GM21367 (cell line): ENCODE measurements at regions not wholly inside any gene's neighbourhood (a gene's known extent, or its start where the extent isn't known, plus 50 kb on each side); places are given as distances from the start of the nearest gene placed in this dataset.
A peak's percentile ranks its signal among the peaks of the same experiment; 100 is the strongest.
"Not testable (repeated sequence)": the region's sequence is repeated elsewhere in the genome, so short reads cannot be mapped to it uniquely, and the experiment has no call there.

Experiments used
- ATAC-seq: cut with Tn5 transposase; IDR thresholded peaks from one replicate; pipeline ENCODE4 v1.9.1; 2021; ENCODE audit not compliant: unreplicated experiment

DNA sequence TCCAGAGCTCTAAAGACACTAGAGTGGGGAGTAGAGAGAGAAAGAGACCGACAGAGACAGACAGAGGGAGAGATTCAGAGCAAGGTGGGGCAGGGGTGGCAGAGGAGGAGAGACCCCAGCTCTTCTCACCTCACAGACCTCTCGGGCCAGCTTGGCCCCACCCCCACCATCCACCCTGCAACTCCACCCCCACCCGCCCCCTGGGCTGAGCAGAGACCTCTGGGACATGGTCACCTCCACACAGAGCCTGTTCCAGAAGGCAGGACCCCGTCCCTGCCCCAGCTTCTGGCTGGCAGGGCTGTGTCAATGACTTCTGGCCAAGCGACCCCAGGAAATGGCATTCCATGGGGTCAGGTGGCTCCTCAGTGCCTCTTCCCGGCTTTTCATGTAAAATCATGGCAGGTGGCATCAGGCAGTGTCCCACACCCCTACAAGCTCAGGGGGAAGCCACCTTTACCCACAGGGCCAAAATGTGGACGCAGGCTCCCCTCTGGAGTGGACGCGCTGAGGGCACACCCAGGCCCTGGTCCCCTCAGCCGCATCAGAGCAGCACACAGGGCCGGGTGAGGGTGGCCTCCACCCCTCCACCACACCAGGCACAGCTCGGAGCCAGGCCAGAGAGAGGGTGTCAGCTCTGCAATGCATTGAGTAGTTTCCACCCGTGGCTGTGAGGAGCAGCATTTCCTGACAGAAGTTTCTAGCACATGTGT lies 131.2 kb upstream of the LPCAT1 start:
- ATAC-seq, result no peak

- peak; percentile 85 for ATAC-seq
Observed at GRCh38 chr5:1653698-1654651, 130.2 kb upstream of the LPCAT1 start.

GRCh38 chr5:1652873-1653697 lies 129.3 kb upstream of the LPCAT1 start:
- ATAC-seq, result no peak

- no peak for ATAC-seq
Observed at GRCh38 chr5:1651971-1652872, 128.5 kb upstream of the LPCAT1 start.

GRCh38 chr5:1651250-1651649 lies 127.5 kb upstream of the LPCAT1 start:
- no peak for ATAC-seq

DNA sequence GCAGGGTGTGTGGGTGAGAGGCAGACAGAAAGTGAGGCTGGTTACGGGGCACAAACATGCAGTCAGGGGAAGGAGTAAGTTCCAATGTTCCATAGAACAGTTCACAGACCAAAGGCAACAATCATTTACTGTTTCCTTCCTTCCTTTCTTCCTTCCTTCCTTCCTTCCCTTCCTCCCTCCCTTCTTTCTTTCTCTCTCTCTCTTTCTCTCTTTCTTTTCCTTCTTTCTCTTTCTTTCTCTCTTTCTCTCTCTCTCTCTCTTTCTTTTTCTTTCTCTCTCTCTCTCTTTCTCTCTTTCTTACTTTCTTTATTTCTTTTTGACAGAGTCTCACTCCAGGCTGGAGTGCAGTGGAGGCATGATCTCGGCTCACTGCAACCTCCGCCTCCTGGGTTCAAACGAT lies 125.8 kb upstream of the LPCAT1 start:
- no peak for ATAC-seq

- no peak for ATAC-seq
Observed at GRCh38 chr5:1648806-1649205, 125.0 kb upstream of the LPCAT1 start.

DNA sequence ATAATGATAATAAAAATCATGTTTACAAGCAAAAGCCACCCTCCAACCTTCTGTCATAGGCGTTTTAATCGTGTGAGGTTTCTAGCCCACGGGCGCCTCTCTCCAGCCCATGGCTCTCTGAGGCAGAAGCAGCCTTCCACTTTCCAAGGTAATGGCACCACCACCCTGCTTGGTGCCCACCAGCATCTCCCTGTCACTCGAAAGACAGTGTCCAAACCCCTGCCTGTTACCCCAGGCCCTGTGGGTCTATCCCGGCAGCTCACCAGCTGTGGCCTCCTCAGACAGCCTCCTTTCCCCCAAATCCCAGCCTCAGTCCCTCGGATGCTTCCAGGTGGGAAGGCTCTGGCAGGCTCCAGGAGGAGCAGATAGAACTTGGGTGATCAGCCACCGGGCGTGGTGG lies 123.8 kb upstream of the LPCAT1 start:
- ATAC-seq, result no peak

GRCh38 chr5:1644810-1645571 lies 121.2 kb upstream of the LPCAT1 start:
- peak; percentile 82 for ATAC-seq

GRCh38 chr5:1644393-1644809 lies 120.6 kb upstream of the LPCAT1 start:
- ATAC-seq, result not testable (repeated sequence)

GRCh38 chr5:1643651-1644392 lies 120.1 kb upstream of the LPCAT1 start:
- no peak for ATAC-seq

- no peak for ATAC-seq
Observed at GRCh38 chr5:1642621-1643061, 118.9 kb upstream of the LPCAT1 start.

GRCh38 chr5:1642221-1642620 lies 118.5 kb upstream of the LPCAT1 start:
- ATAC-seq, result no peak

GRCh38 chr5:1641560-1642166 lies 117.9 kb upstream of the LPCAT1 start:
- peak; percentile 69 for ATAC-seq

DNA sequence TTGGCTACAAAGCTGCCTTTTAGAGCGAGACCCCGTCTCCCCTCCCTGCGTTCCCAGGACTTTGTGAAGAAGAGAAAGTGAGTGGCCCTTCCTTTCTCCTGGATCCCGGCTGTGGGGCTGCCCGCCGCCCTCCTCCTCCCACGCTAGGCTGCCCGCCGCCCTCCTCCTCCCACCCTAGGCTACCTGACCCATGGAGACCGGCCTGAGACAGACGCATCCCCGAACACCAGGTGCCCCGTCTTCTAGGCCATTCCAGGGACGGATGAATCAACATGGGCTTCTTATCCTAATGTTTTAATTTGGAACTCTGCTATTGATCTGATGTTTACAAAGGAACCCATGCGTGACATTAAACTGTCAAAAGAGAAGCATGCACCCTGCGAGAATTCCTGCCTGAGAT lies 117.3 kb upstream of the LPCAT1 start:
- no peak for ATAC-seq

DNA sequence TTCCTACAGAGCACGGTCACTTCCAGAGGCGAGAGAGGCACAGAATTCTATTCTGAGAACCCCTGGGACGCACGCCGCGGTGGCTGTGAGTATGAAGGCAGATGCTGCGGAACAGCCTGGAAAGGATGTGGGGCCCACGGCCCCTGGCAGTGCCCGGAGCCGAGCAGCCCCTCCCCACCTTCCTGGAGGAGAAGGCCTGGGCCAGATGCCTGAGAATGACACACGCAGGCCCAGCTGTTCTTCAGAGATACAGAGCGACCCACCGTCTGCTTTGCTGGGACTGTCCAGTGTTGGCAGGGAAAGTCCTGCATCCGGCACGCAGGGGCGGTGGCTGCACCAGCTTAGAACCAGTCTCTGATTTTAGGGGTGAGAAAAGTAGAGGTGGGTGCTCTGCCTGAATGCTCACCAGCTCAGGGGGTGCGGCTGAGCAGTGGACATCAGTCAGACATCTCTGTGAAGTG lies 116.7 kb upstream of the LPCAT1 start:
- ATAC-seq, result no peak

DNA sequence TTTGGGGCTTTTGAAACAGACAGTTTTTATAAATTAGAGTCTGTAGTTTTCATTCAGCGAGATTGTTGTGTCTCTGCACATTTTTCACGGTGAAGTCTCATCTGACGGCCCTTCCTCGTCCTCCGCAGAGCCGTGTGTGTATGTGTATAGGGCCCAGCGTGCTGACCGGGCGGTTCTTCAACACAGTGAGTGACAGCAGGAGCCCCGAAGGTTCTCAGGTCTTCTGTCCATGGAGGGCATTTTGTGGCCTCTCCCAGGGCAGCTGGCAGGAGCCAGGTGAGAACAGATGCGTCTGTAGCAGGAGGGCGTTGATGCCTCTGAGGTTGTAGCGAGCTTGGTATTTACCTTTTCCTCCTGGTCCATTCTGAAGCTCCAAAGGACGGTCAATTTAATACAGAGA lies 116.0 kb upstream of the LPCAT1 start:
- no peak for ATAC-seq
